Choroid plexus epithelial cell (primary cell): ENCODE measurements at regions not wholly inside any gene's neighbourhood (a gene's known extent, or its start where the extent isn't known, plus 50 kb on each side); places are given as distances from the start of the nearest gene placed in this dataset.
"Not testable (repeated sequence)": the region's sequence is repeated elsewhere in the genome, so short reads cannot be mapped to it uniquely, and the experiment has no call there.

ENCODE experiments used
- DNase-seq: peaks from one replicate; pipeline ENCODE4 v3.0.0-alpha.2; 2010; ENCODE audit warnings: low read depth
- H3K4me3 ChIP-seq: 2 replicates; pipeline ENCODE4 v1.5.1; 2011; ENCODE audit warnings: low read depth, mild to moderate bottlenecking, control low read depth, low read length, moderate library complexity
- CTCF ChIP-seq: conservative IDR thresholded peaks from 2 replicates; pipeline ENCODE4 v1.5.1; 2011; ENCODE audit warnings: low read depth, mild to moderate bottlenecking, control low read depth, inconsistent platforms, low read length, moderate library complexity

- no peak overlapping the region for H3K4me3 ChIP-seq
- no peak for TF ChIP-seq CTCF
- no peak for DNase-seq
Measured at GRCh38 chr11:87712391-87712790, 462.9 kb downstream of the RAB38 start.

GRCh38 chr11:87703589-87703988 is 471.7 kb downstream of the RAB38 start:
- H3K4me3 ChIP-seq, DNase-seq: not testable (repeated sequence)

GRCh38 chr11:87675993-87676392 is 499.2 kb downstream of the RAB38 start:
- no peak overlapping the region for H3K4me3 ChIP-seq
- TF ChIP-seq CTCF = no peak
- no peak for DNase-seq

GRCh38 chr11:87666730-87667129 is 508.5 kb downstream of the RAB38 start:
- H3K4me3 ChIP-seq = no peak overlapping the region
- no peak for DNase-seq
- TF ChIP-seq CTCF = no peak

GRCh38 chr11:87662287-87662686 is 513.0 kb downstream of the RAB38 start:
- TF ChIP-seq CTCF = no peak
- no peak overlapping the region for H3K4me3 ChIP-seq

GRCh38 chr11:87660926-87661660 is 514.1 kb downstream of the RAB38 start:
- no peak overlapping the region for H3K4me3 ChIP-seq
- no peak for DNase-seq
- TF ChIP-seq CTCF = no peak

More at GRCh38 chr11:87662287-87662686, 513.0 kb downstream of the RAB38 start:
- no peak for DNase-seq

- no peak overlapping the region for H3K4me3 ChIP-seq
- no peak for TF ChIP-seq CTCF
- no peak for DNase-seq
Measured at GRCh38 chr11:87659807-87660206, 515.4 kb downstream of the RAB38 start.
